Stimulated activated CD8-positive, alpha-beta memory T cell treated with anti-CD3 and anti-CD28 coated beads, Interleukin-4, amount 100 ng/mL, for 48 hours (primary cell): ENCODE measurements at regions not wholly inside any gene's neighbourhood (a gene's known extent, or its start where the extent isn't known, plus 50 kb on each side); places are given as distances from the start of the nearest gene placed in this dataset.
A peak's percentile ranks its signal among the peaks of the same experiment; 100 is the strongest.

Source experiments
- DNase-seq: peaks from one replicate; pipeline ENCODE4 v3.0.0-alpha.2; 2020

DNA sequence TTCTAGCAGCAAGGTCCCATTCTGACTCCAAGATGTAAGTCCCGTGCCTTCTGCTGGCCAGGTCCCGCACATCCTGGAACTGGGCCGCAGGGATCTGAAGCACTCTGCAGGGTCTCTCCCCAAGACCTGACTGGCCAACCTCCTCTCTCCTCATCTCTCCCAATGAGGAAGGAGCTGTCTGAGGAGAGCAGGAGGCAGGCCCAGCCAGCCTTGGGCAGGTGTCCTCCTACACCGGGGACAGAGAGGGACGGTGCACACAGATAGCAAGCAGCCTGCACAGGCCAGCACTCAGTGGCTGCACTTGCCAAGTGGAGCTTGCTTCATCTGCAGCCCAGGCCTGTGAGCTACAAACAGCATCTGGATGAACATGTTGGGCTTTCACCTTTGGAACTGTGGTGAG is 76.8 kb upstream of the CD93 start:
- no peak for DNase-seq

DNA sequence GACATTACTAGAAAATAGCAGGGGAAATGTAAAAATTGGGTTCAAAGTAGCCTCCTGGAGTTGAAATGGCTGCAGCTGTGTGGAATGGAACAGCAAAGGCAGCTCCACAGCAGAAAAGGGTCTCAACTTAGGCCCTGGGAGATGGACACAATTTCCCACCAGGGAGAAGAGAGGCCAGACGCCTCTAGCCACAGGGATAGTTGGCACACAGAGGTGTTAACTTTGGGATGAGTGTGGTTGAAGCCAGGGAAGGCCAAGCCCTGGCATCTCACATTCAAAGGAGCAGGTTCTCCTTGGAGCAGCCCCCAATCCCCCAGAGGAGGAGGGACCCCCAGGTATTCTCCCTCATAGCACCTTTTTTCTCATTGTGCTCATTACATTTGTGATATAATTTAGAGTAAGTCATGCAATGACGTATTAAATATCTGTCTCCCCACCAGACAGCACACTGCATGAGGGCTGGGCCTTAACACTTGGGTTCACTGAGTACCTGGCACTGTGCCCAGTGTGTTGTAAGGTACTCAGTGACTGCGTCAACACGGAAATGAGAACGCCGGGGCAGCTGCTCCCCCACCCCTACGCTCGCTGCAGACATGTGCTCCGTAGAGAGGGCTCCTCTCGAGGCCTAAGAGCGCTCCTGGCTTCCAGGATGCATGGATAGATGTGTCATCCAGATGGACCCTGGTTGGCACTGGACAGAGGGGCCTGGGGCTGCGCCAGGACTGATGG is 76.0 kb upstream of the CD93 start:
- DNase-seq, result peak; percentile 17

DNA sequence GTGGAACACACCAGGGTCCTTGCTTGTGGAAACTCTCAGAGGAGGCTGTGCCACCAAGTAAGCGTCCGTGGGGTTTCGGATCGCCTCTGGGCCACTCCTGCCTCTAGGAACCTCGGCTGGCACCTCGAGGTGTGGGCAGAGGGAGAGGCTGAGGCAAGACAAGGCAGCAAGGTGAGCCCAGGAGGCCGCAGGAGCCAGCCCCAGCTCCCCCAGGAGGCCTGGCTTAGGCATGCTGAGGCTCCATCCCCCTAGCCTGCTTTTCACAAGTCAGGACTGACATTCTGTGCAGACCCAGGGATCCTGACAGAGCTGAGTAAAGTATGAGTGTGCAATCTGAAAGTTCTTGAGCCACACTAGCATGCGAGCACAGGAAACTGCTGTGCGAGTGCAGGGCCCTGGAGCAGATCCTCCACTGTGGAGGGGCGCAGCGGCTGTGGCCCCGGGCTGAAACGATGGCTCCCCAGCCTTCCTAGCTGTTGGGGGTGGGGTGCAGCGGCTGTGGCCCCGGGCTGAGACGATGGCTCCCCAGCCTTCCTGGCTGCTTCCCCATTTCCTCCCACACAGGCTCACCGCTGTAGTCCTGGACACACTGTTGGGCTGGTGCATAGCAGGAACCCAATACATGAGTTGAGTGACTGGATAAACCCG is 75.2 kb upstream of the CD93 start:
- DNase-seq, result peak; percentile 16

DNA sequence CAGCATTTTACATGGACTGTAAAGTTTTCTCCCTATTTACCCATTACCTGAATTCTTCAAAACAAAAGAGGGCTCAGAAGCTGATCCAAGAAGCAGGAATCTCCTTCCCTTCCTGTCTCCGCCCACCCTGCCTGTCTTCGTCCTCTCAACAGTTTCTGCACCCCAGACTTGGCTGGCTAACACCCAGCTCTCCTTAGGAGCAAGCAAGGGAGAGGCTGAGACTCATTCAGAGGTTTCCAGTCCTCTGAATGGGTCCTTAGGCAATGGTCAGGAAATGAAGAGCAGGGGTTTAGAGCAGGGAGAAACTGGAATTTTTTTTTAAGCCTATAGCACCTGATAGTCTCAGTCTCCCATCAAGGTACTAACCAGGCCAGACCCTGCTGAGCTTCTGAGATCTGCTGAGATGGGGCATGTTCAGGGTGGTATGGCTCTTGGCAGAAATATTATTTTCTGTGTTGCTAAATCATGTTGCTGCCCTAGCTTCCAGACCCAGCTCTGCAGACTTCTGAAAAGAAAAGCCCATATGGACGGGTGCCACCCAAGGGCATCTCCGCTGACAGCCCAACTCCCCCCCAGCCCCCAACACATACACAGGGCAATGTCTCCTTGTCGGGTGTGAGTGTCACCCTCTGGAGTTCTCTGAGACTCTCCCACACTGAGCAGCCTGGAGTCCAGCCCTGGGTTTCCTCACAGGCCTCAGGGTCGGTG is 74.6 kb upstream of the CD93 start:
- DNase-seq, result no peak

DNA sequence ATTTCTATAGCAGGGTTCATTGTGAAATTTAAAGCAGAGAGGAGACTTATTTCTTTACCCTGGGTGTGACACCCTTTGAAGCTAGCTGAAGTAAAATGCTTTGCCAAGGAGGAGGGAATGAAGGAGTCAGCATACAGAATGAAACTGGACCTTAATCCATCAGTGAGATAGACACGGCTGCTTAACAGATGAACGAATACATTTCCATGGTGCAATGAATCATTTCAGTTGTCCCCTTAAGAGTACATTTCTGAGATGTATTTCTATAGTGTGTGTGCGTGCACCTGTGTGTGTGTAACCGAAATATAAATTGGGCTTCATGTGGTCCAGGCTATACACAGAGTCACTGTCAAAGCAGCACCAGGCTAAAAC is 73.8 kb upstream of the CD93 start:
- DNase-seq, result no peak

DNA sequence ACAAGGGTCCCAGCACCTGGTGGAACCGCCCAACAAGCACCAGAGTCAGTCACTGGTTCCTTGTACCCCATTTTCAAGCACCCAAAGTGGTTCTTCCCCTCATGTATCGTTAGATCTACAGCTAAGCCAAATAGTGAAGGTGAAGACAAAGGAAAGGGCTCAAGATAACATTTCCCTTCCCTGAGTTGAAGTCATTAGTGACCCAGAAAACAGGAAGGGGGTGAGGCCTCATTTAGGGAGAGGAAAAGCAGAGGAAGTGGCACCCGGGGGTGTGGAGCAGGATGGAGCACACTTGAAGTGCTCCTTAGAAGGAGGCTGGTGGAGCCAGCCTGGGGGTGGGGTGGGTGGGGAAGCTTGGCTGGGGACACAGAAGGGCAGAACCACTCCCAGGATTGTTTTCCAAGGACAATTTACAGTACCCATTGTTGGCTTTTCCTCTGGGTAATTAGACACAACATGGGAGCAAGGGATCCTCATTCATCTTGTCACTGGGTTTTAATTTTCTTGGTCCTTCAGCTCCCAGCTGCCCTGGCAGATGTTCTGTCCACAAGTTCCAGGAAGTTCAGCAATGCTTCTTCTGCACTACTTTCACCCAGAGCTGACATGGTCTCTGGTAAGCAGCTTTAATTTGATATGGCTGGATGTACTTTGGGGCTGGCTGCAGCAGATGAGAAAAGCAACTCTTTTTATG is 73.3 kb upstream of the CD93 start:
- peak; percentile 8 for DNase-seq

DNA sequence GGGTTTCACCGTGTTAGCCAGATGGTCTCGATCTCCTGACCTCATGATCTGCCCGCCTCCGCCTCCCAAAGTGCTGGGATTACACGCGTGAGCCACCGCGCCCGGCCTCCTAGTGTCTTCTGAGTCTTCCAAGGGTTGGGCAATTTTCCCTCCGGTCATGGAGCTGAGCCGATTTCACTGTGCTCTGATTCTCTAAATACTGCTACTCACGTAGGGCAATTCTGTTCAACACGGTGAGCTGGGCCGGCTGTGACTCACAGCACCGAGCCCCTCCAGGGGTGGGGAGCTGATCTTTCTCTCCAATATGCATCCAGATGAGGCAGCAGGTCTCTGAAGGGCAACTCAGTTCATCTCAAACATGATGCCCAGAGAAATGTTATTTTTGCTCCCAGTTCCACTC is 71.6 kb upstream of the CD93 start:
- DNase-seq, result peak; percentile 14

DNA sequence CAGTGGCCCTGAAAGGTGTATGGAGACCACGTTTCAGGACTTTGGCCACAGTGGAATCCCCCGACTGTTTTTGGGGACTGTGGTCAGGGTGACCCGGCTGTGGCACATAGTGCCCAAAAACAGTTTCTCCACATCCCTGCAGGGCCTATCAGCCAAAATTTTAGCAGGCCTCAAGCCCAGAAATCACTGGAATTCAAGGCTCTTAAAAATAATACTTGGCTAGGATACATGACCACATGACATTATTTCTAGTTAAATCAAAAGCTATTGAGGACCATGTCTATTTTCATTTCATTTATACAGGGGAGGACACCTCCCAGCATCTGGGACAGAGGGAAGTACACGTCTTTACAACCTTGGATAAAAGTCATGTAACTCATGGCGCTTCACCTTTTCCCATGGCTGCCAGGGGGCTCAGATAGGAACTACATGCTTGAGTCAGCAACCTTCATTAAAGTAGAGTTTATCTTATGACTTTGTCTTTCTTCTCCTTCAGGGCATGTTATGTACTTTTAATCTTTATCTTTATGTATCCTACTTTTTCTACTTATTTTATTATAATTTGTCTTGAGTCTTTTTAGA is 70.8 kb upstream of the CD93 start:
- DNase-seq, result no peak

DNA sequence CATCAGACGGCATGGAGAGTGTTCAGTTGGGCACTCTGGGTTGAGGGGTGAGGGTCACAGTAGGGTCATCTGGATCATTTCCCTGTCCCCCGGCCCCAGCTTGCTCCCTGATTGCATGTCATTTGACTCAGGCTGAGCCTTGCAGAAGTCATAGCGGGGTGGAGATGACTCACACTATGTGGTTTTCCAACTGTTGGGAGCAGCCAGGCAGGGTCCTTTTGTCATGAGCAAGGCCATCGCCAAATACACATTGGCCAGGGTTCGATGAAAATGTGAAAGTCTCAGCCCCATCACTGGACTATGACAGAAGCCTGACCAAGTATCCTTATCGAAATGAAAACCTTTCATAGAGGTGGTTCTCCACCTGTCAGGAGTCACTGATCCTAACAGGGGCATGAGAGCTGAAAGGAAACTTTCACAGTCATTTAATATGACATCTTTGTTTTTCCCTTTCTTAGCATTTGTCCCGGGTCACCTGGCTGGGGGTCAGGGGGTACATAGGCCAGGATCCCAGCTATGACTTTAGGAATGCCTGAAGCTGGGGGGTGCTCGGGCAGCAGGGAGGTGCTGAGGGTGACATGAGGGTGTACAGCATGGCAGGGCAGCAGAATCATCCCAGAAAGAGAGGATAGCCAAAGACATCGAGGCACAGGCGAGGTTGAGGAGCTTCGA is 70.2 kb upstream of the CD93 start:
- DNase-seq, result peak; percentile 21

DNA sequence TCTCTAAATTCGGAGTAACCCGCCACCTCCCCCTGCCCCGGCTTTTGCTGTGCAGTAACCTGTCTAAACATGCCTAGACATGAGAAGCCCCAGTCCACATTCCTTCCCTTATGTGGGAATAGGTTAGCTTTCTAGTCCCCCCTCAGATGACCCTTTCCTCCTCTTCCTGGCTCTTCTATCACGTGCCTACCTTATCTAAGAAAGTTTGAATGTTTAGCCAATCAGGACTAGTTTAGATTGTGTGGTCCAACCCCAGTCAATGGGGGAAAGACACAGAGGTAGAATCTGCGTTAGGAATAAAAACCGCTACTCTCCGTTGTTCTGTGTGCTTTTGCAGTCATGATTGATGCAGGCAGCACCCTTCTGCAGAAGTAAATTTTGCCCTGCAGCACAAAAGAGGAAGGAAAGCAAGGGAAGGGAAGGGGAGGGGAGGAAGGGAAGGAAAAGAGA is 69.0 kb upstream of the CD93 start:
- DNase-seq, result peak; percentile 8

DNA sequence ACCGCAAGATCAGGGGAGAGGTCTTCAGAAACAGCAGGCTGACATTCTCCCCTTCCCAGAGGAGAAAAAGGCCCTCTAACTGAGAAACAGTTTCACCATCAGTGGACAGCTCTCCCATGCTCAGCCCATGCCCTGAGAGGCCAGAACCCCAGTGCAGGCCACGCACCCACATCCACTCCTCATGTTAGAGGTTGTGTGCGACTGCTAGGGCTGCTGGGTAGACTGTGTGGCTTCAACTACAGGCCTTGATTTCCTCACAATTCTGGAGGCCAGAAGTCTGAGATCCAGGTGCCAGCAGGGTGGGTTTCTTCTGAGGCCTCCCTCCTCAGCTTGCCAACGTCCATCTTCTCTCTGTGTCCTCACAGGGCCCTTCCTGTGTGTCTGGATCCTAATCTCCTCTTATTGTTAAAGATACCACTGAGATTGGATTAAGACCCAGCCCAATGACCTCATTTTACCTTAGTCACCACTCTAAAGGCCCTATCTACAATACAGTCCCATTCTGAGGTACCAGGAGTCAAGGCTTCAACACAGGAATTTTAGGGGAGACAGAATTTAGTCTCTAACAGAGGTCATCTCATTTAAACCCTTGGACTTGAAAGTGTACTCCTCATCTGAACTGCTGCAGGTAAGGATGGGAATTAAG is 67.7 kb upstream of the CD93 start:
- peak; percentile 8 for DNase-seq

DNA sequence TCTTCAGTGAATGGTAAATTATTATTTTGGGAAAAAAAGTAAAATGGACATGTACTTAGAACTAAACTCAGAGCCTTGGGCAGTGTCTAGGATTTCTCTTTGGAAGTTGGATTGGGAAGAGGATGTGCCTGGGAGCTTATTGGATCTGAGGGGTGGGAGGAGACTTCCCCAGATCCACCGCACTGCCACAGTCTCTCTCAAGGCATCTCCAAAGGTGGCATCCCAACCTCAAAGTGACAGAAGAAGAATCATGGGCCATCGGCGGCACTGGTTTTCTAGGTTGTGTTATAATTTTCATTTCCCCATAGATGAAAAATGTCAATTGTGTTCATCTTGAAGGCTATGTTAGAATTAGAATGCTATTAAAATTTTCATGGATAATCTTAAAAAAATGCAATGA is 66.8 kb upstream of the CD93 start:
- no peak for DNase-seq

DNA sequence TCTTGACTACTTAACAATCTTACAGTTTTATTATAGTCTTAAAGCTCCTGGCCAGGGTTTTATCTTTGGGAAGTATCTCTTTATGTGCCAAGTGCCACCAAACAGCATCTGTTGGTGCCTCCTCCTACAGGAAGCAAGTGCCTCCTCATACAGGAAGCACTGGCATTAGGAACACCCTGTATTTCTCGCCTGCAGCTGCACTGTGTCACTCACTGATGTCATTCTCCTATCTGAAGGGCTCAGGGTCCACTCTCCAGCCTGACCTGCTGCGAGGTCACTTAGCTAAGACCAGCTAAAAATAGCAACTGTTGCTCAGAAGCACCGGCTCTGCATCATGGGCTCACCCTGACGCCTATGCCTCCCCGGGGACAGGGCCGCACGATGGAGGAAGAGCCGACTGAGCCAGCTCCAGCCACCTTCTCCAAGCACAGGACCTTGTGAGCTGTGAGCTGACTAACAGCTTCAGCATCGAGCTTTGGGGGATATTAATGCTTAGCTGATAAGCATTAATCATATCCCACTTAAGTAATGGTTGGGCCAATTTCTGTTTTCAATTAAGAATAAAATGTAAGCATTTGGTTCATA is 66.3 kb upstream of the CD93 start:
- DNase-seq, result peak; percentile 10

DNA sequence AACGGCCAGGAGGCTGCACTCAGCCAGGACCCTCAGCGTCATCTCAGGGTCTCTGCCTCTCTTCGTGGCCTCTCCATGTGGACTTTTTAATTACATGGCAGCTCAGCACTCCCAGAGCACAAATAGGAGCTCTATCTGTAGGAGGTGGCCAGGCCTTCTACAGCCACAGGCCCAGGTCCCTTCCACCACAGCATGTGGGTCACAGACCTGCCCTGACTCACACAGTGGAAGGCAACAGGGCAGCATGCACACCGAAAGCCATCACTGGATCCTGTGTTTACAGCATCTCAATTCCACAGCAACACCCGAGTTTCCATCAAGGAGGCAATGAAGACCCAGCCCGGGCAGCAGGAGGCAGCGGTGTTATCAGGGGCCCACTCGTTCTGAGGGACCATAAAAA is 65.8 kb upstream of the CD93 start:
- peak; percentile 17 for DNase-seq

DNA sequence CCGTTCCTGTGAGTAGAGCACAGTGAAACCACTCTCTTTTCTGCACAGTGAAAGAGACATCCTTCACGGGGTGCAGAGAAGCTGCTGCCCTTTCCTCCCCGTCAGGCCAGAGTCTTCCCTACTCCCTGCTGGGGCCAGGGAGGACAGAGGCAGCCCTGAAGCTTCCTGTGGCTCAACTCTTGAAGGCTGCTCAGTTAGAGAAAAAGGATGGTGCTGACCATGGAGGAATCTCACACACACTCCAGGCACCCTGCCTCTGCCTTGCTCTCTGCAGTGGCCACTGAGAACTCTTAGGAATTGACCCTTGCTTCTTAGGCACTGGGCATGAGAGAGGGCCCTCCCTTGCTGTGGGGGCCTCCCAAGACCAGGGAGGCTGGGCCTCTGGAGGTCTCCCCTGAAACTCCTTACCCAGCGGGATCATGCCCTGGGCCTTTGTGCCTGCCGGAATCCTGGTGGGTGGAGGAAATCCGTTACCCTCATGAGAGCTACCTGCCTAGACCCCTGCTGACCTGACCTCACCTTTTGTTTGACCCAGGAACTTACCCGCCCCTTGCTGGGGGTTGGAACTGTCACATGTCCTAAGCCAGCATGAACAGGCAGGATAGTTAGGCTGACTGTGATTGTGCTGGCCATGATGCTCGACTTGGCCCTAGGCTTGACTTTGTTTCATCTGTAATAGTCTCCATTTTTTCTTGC is 65.0 kb upstream of the CD93 start:
- peak; percentile 2 for DNase-seq

DNA sequence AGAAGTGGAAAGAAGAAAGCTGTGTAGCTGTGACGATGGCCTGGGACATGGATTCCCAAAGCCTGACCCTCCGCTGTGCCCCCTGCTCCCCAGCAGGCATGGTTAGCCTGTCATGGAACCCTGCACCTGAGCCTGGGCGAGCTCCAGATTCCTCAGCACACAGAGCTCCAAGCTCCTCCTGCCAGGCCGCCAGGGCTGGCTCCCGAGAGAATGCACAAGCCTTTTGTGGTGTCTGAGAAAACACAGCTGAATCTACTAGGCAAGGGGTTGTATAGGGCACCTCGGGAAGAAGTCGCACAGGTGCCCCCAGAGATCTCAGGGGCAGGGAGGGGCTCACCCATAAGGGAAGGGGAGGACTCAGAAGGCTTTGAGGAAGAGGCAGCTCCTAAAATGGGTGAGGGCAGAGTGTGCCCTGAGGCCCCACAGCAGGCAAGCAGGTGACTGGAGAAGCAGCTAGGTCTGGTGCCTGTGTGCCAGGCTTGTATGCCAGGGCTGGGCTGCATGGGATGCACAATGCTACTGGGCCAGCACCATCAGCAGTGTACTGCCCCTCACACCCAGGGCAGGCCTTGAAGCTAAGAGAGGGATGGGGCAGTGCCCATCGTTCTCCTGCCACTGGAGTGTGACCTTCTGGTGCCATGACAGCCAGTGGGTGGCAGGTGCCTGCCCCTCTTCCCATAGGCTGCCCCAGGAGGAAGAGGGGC is 64.3 kb upstream of the CD93 start:
- peak; percentile 10 for DNase-seq

DNA sequence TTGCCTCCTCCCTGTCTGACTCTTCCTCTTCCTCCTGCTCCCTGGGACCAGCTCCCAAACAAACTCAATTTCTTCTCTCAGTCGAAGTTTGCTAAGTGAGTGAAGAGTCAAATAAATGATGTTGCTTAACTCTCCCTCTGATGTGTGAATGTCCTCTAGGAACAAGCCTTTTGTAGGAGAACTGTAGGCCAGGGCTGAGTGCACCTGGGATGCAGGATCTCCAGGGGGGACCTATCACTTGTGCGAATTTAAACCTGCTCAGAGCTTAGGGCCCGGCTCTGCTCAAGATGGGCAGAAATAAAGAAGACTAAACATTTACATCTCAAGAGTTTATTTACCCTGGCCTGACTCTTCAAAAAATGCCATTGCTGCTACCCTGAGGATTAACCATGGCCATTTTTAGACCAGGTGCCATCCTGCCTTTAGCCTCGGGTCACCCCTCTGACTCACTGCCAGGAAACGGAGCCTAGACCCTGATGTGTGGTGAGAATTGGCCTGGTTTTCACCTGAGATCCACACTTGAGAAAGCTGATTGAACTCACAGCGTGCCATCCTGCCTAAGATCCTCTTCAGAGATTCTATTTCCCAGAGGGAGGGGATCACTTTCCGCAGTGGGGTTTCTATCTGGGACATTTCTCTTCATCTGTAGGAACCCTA is 63.6 kb upstream of the CD93 start:
- DNase-seq, result peak; percentile 12

DNA sequence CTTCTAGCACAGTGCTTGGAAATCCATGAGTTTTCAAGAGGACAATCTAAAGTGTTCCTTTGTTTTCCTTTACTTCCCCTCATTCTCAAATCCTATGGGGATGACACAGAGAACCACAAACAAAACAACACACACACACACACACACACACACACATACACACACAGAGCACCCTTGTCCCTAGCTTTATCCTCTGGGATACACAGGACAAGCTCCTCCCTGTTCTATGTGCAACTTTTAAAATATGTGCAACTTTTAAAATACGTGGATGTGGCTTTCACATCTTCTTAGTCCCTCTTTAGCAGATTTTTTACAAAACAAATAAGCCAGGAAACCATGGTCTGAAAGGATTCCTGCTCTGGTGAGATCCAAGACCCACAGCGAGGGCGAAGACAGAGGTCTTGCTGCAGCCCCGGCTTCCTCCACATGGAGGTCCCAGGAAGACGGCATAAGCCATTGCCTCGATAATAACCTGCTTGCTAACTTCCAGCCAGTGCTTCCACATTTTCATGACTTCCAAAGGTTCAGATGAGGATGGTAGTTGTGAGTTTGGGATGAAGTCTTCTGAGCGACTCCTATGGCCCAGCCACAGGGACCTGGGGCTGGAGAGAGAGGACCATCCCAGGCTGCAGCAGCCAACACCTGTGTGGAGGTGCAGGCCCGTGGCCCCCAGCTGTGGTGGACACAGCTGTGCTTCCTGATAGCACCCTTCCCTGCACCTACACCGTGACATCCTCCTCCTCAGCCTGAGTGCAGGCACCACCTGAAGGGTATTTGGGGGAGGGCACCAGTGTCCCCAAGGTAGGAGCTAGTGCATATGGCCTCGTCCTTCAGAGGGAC is 62.8 kb upstream of the CD93 start:
- DNase-seq, result no peak
